ENCODE measurements at regions not wholly inside any gene's neighbourhood (a gene's known extent, or its start where the extent isn't known, plus 50 kb on each side); places are given as distances from the start of the nearest gene placed in this dataset.

DNA sequence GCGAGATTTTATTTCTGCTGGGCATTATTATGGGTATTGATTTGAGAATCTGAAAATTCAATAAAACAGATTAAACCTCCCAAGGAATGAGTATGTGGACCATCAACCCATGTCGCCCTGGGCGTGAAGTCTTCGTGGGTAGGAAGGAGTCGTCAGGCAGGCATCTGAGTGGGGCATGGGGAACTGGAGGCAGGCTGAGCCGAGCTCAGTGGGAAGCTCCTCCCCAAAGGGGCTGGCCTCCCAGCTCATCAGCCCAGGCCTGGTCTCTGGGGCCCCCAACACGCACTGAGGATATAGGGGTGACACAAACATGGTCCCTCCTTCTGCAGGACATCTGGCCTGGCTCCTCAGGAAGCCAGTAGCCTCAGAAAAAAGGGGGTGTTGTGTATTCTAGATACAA is 265.2 kb downstream of the TFCP2L1 start (continued):
- TF ChIP-seq NR2F6 (IDR thresholded peaks at IDR 0.05) (no peak), NR2F6 (CRISPR knock-in tag; IDR thresholded peaks at IDR 0.05) (no peak), SP4 (CRISPR knock-in tag; IDR thresholded peaks at IDR 0.05) (no peak), NCOA2 (CRISPR knock-in tag; IDR thresholded peaks at IDR 0.05) (no peak), ZNF883 (CRISPR knock-in tag; IDR thresholded peaks at IDR 0.05; ENCODE audit: not compliant biosample characterization) (no peak), ZMYM4 (CRISPR knock-in tag; IDR thresholded peaks at IDR 0.05) (no peak), PATZ1 (CRISPR knock-in tag; IDR thresholded peaks at IDR 0.05) (no peak), ZNF816 (CRISPR knock-in tag; IDR thresholded peaks at IDR 0.05; ENCODE audit: borderline replicate concordance) (no peak), AKAP8 (CRISPR knock-in tag; IDR thresholded peaks at IDR 0.05) (no peak), FOXJ3 (CRISPR knock-in tag; IDR thresholded peaks at IDR 0.05; ENCODE audit: borderline replicate concordance) (no peak)
- TF ChIP-seq, protein P1, sequence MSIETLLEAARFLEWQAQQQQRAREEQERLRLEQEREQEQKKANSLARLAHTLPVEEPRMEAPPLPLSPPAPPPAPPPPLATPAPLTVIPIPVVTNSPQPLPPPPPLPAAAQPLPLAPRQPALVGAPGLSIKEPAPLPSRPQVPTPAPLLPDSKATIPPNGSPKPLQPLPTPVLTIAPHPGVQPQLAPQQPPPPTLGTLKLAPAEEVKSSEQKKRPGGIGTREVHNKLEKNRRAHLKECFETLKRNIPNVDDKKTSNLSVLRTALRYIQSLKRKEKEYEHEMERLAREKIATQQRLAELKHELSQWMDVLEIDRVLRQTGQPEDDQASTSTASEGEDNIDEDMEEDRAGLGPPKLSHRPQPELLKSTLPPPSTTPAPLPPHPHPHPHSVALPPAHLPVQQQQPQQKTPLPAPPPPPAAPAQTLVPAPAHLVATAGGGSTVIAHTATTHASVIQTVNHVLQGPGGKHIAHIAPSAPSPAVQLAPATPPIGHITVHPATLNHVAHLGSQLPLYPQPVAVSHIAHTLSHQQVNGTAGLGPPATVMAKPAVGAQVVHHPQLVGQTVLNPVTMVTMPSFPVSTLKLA (IDR thresholded peaks at IDR 0.05), result no peak

DNA sequence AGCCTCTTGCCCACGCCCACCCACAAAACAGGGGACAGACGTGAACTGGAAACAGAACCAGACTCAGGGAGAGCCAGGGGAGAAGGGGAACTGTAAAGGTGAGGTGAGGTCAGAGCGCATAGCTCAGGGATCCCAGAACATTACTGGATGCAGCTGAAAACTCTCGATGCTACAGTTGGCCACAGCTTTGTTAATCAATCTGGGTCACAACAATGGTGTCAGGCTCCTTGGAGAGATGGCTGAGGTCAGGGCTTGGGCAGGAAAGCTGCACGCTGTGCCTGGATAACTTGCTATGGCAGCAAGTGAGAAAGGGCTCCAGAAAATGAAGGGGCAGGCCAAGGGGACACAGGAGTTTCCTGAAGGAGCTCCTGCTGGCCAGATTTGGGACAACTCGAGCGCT is 263.3 kb downstream of the TFCP2L1 start:
- no peaks in the 10 kb centered on the region for H4K20me1 ChIP-seq (ENCODE audit: insufficient read depth, low read length)
- ATAC-seq (no peak), FAIRE-seq (no peak), DNase-seq (ENCODE audit: low spot score) (no peak)
- ChIA-PET CTCF (ENCODE audit: low intra/inter-chr PET ratio, low total read pairs) (no interaction called here), POLR2A (no interaction called here)
- no peak overlapping the region for H3K4me3 ChIP-seq (replicated peaks in 1 of 3; ENCODE audit: insufficient read depth in 1 of 3, low read depth in 2 of 3, low read length in 3 of 3)
- in situ Hi-C loops (cut with HindIII; ENCODE audit: extremely low pct_ligation_motif_present, low pct_unique_long_range_greater_than_20kb), result no loop called here
- H3K4me2 ChIP-seq (ENCODE audit: low read depth, low read length), result no peak overlapping the region
- H3K79me2 ChIP-seq (ENCODE audit: insufficient read depth, low read length), result no peaks in the 10 kb centered on the region
- H3K4me1 ChIP-seq (ENCODE audit: insufficient read depth, low read length), result no peaks in the 10 kb centered on the region
- no peaks in the 10 kb centered on the region for H3K36me3 ChIP-seq (replicated peaks in 1 of 2; ENCODE audit: control insufficient read depth in 1 of 2, insufficient read depth in 2 of 2, low read length in 2 of 2)
- no peak overlapping the region for H2AFZ ChIP-seq (ENCODE audit: low read length)
- no peak overlapping the region for H3K27ac ChIP-seq (ENCODE audit: extremely low read length, insufficient read depth, low read length)
- no peaks in the 10 kb centered on the region for H3K9me3 ChIP-seq (ENCODE audit: low read length)
- no TSS peak for BruUV-seq (replicated peaks)
- WGBS (ENCODE audit: low lambda C conversion rate), result 12% methylated on average over 7 of the region's 7 CpGs
- intact Hi-C loops (cut with micrococcal nuclease; ENCODE audit: unreplicated experiment), result no loop called here
- TF ChIP-seq ZNF674 (CRISPR knock-in tag; IDR thresholded peaks at IDR 0.05; ENCODE audit: low read depth), result no peak
- no peak for TF ChIP-seq MIXL1 (CRISPR knock-in tag; IDR thresholded peaks at IDR 0.05)
- TF ChIP-seq ZNF713 (CRISPR knock-in tag; IDR thresholded peaks at IDR 0.05), result no peak
- TF ChIP-seq ZNF615 (CRISPR knock-in tag; IDR thresholded peaks at IDR 0.05; ENCODE audit: borderline replicate concordance), result no peak
- no peak for TF ChIP-seq ZBTB3 (CRISPR knock-in tag; IDR thresholded peaks at IDR 0.05; ENCODE audit: borderline replicate concordance, low read depth)
- no peak for TF ChIP-seq ZNF850 (CRISPR knock-in tag; conservative IDR thresholded peaks at IDR 0.05)
- TF ChIP-seq KDM6A (CRISPR knock-in tag; IDR thresholded peaks at IDR 0.05; ENCODE audit: low read depth), result no peak
- TF ChIP-seq ZNF10 (CRISPR knock-in tag; IDR thresholded peaks at IDR 0.05; ENCODE audit: borderline replicate concordance, low read depth), result no peak
- peaks cover 3 to 25% of the 10 kb centered on the region in 2 experiments; a peak in 3 of 5 replicates for H3K27me3 ChIP-seq (ENCODE audit: control insufficient read depth in 1 of 2, insufficient read depth in 2 of 2, low read length in 2 of 2)
- H3K9ac ChIP-seq (ENCODE audit: insufficient read depth, low read depth, low read length), result no peak overlapping the region

Data from HepG2 (cell line).